ENCODE measurements at regions not wholly inside any gene's neighbourhood (a gene's known extent, or its start where the extent isn't known, plus 50 kb on each side); places are given as distances from the start of the nearest gene placed in this dataset.
A peak's percentile ranks its signal among the peaks of the same experiment; 100 is the strongest.

DNA sequence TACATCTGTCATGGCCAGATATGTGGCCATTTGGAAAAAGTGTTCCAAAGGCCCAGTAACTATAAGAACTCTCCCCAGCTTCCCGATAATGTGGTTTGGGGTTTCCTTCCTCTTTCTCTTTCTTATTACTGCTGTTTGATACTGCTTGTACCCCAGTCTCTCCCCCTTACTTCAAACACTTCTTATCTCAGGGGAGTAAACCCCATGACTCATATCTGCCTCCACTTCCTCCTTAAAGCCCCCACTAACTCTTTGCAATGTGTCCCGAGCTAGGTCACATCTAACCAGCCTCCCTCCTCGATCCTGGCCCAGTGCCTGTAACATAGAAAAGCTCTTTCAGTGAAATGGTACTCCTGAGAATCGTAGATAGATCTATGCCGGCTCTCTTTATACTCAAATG, 82.4 kb upstream of the STARD13 start:
- Histone ChIP-seq H3K4me1 (peaks cover 12 to 30% (median 17%) of the 10 kb centered on the region in 3 donors), H3K4me3 (no peak overlapping the region), H3K27me3 (no peaks in the 10 kb centered on the region), H3K36me3 (no peaks in the 10 kb centered on the region), H3K27ac (peak overlapping the region in 3 of 4 donors; percentile 8 to 42 (median 23)), H3K9me3 (no peaks in the 10 kb centered on the region)
- intact Hi-C loops (cut with DNase I) = no loop called here
- FAIRE-seq (no peak), DNase-seq (no peak), ATAC-seq (peak; percentile 21 to 53 (median 42))
- no peak for TF ChIP-seq CTCF (IDR thresholded peaks at IDR 0.05)
- WGBS, 2 donors = 58 to 60% methylated on average over 5 of the region's 5 CpGs

DNA sequence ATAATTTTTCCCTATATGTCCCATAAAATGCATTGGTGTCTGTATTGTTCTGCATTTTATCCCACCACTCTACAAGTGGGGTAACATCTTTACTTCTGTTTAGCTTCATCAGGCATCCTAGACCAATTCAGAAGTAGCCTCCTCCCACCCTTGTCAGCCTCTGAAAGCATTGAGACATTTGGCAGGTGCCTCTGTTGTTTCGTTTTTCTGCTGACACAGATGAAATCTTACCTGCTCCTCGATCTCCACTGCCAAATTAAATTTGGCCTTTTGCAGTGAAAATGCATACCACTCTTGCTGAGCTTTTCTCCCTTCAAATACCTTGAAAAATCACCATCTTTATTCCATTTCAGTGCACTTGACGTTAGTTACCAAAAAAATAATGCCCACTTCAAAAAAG, 83.5 kb upstream of the STARD13 start:
- no peak for TF ChIP-seq CTCF (IDR thresholded peaks at IDR 0.05)
- DNase-seq (no peak), FAIRE-seq (no peak)

DNA sequence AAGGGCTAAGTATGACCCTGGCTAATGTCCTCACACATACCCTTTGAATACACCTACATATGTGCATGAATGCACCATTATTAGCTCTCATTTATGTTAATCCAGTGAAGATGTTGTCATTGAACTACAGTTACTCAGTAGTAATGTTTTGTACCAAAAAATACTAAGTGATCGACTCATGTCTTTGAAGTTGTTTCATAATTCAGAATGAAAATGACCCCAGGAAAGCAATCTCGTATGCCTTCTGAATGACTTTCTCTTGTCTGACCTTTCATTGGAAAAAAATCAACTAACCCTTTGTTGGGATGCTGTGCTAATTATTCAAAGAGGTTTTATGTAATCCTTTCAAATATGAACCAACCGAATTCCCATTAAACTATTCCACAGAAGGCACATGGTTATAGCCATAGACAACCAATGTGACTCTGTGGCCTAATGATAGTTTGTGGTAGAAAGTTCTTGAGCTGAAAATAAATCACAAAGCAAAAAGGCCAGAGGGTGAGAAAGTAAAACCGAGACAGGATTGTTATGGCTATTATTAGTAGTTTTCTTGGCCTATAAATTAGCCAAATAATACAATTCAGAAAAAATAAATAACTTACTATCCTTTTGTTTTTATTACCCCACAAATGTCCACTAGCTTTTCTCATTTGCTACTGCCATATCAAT, 86.8 kb upstream of the STARD13 start:
- TF ChIP-seq CTCF (IDR thresholded peaks at IDR 0.05) = no peak
- DNase-seq = no peak
- Histone ChIP-seq H3K4me3 (no peak overlapping the region), H3K9me3 (no peaks in the 10 kb centered on the region), H3K4me1 (peaks cover 0 to 10% (median 0%) of the 10 kb centered on the region in 3 donors), H3K27me3 (no peaks in the 10 kb centered on the region), H3K27ac (no peak overlapping the region), H3K36me3 (no peaks in the 10 kb centered on the region)
- intact Hi-C loops (cut with DNase I) = no loop called here
- ATAC-seq = no peak
- 87 to 88% methylated on average over 4 of the region's 4 CpGs for WGBS, 2 donors
- no peak for FAIRE-seq

More for the DNA sequence above, 83.5 kb upstream of the STARD13 start:
- H3K27ac ChIP-seq = no peak overlapping the region
- no peaks in the 10 kb centered on the region for H3K9me3 ChIP-seq
- no peaks in the 10 kb centered on the region for H3K27me3 ChIP-seq
- peak in 1 of 4 donors; percentile 39 for ATAC-seq
- H3K4me1 ChIP-seq = peaks cover 12 to 27% (median 17%) of the 10 kb centered on the region in 3 donors
- WGBS, 2 donors = 44 to 49% methylated on average over 3 of the region's 3 CpGs
- no peaks in the 10 kb centered on the region for H3K36me3 ChIP-seq
- no peak overlapping the region for H3K4me3 ChIP-seq
- intact Hi-C loops (cut with DNase I) = no loop called here

- no peaks in the 10 kb centered on the region for H3K27me3 ChIP-seq
- peaks cover 0 to 7% (median 0%) of the 10 kb centered on the region in 3 donors for H3K4me1 ChIP-seq
- no peak overlapping the region for H3K27ac ChIP-seq
- TF ChIP-seq CTCF (IDR thresholded peaks at IDR 0.05) = no peak
- DNase-seq (no peak), FAIRE-seq (no peak), ATAC-seq (no peak)
- intact Hi-C loops (cut with DNase I) = no loop called here
- no peaks in the 10 kb centered on the region for H3K9me3 ChIP-seq
- no peak overlapping the region for H3K4me3 ChIP-seq
- no peaks in the 10 kb centered on the region for H3K36me3 ChIP-seq
These were observed 88.1 kb upstream of the STARD13 start for GRCh38 chr13:33373624-33374023.

GRCh38 chr13:33375421-33375820, 89.9 kb upstream of the STARD13 start:
- ATAC-seq (no peak), DNase-seq (no peak), FAIRE-seq (no peak)
- WGBS, 2 donors = 79 to 82% methylated on average over 1 of the region's 1 CpG
- Histone ChIP-seq H3K27me3 (no peaks in the 10 kb centered on the region), H3K36me3 (no peaks in the 10 kb centered on the region), H3K27ac (no peak overlapping the region), H3K4me3 (no peak overlapping the region), H3K9me3 (no peaks in the 10 kb centered on the region), H3K4me1 (peaks cover 7 to 15% (median 12%) of the 10 kb centered on the region in 3 donors)
- intact Hi-C loops (cut with DNase I) = no loop called here
- no peak for TF ChIP-seq CTCF (IDR thresholded peaks at IDR 0.05)

All from pancreas (tissue), 10 donors.